ENCODE measurements at regions not wholly inside any gene's neighbourhood (a gene's known extent, or its start where the extent isn't known, plus 50 kb on each side); places are given as distances from the start of the nearest gene placed in this dataset.

- H3K4me3 ChIP-seq: no peak overlapping the region
- no peak for DNase-seq (ENCODE audit: low spot score in 2 of 2)
- no peak overlapping the region for H3K27ac ChIP-seq
- H3K4me1 ChIP-seq: no peaks in the 10 kb centered on the region
- no peak for TF ChIP-seq CTCF (IDR thresholded peaks at IDR 0.05)
- no peaks in the 10 kb centered on the region for H3K9me3 ChIP-seq
- intact Hi-C loops (cut with DNase I): no loop called here
- no peaks in the 10 kb centered on the region for H3K36me3 ChIP-seq
- no peaks in the 10 kb centered on the region for H3K27me3 ChIP-seq
Observed at GRCh38 chr16:54577651-54578128, 291.1 kb upstream of the IRX3 start.

- no peaks in the 10 kb centered on the region for H3K36me3 ChIP-seq
- H3K27me3 ChIP-seq: no peaks in the 10 kb centered on the region
- intact Hi-C loops (cut with DNase I): no loop called here
- no peak overlapping the region for H3K27ac ChIP-seq
- H3K9me3 ChIP-seq: no peaks in the 10 kb centered on the region
- DNase-seq (ENCODE audit: low spot score in 2 of 2): no peak
- no peaks in the 10 kb centered on the region for H3K4me1 ChIP-seq
- H3K4me3 ChIP-seq: no peak overlapping the region
- TF ChIP-seq CTCF (IDR thresholded peaks at IDR 0.05): no peak
Observed at GRCh38 chr16:54576785-54577184, 290.2 kb upstream of the IRX3 start.

GRCh38 chr16:54568906-54569807 is 282.6 kb upstream of the IRX3 start:
- Histone ChIP-seq H3K27me3 (no peaks in the 10 kb centered on the region), H3K4me3 (no peak overlapping the region), H3K9me3 (no peaks in the 10 kb centered on the region), H3K36me3 (no peaks in the 10 kb centered on the region), H3K27ac (no peak overlapping the region), H3K4me1 (no peaks in the 10 kb centered on the region)
- no peak for TF ChIP-seq CTCF (IDR thresholded peaks at IDR 0.05)
- DNase-seq (ENCODE audit: low spot score in 2 of 2): no peak
- intact Hi-C loops (cut with DNase I): no loop called here

GRCh38 chr16:54564841-54565240 is 278.3 kb upstream of the IRX3 start:
- H3K4me3 ChIP-seq: no peak overlapping the region
- intact Hi-C loops (cut with DNase I): no loop called here
- H3K9me3 ChIP-seq: no peaks in the 10 kb centered on the region
- TF ChIP-seq CTCF (IDR thresholded peaks at IDR 0.05): no peak
- H3K4me1 ChIP-seq: no peaks in the 10 kb centered on the region
- H3K36me3 ChIP-seq: no peaks in the 10 kb centered on the region
- no peak overlapping the region for H3K27ac ChIP-seq
- no peak for DNase-seq (ENCODE audit: low spot score in 2 of 2)
- H3K27me3 ChIP-seq: no peaks in the 10 kb centered on the region

- H3K27me3 ChIP-seq: no peaks in the 10 kb centered on the region
- DNase-seq (ENCODE audit: low spot score in 2 of 2): no peak
- H3K4me3 ChIP-seq: no peak overlapping the region
- intact Hi-C loops (cut with DNase I): no loop called here
- H3K4me1 ChIP-seq: no peaks in the 10 kb centered on the region
- peaks cover 4 to 6% of the 10 kb centered on the region in 2 donors for H3K9me3 ChIP-seq
- no peak for TF ChIP-seq CTCF (IDR thresholded peaks at IDR 0.05)
- H3K36me3 ChIP-seq: no peaks in the 10 kb centered on the region
- H3K27ac ChIP-seq: no peak overlapping the region
Observed at GRCh38 chr16:54554581-54554980, 268.0 kb upstream of the IRX3 start.
